ENCODE measurements at regions not wholly inside any gene's neighbourhood (a gene's known extent, or its start where the extent isn't known, plus 50 kb on each side); places are given as distances from the start of the nearest gene placed in this dataset.
"Not testable (repeated sequence)": the region's sequence is repeated elsewhere in the genome, so short reads cannot be mapped to it uniquely, and the experiment has no call there.

DNA sequence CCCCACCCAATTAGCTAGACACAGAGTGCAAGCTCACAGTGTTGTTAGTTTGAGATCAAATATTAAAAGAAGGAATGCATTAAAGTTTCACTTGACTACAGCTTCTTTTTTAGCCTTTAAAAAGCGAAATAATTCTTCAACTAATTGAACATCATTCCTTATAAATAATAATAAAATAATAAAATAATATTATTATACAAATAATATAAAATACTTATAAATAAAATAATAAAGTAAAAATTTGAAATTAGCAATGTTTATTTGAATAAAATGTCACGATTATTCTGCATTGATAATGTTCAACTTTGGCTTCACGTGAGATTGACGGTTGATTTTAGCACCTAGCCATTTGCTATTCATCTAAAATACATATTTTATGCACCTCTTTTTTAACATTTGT lies 819.3 kb downstream of the FRK start:
- DNase-seq (ENCODE audit: low read depth), result no peak

DNA sequence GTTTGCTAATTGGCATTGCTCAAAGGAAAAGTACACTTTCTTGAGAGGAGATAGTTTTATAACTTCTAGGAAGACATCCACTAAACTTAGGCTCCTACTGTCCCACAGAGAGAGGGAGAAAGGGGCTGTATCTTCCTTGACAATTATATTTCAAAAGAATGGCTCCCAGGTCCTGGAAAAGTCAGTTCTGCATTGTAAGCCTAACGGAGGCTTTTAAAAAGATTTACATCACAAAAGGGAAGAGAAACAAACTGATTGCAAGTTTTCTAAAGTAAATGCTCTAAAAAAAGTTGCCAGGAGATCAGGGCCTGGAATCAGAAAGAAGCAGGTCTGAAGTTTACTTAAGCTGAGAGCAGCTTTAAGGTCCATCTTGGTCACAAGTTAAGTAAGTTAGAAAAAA lies 839.5 kb downstream of the FRK start:
- DNase-seq (ENCODE audit: low read depth), result no peak

DNA sequence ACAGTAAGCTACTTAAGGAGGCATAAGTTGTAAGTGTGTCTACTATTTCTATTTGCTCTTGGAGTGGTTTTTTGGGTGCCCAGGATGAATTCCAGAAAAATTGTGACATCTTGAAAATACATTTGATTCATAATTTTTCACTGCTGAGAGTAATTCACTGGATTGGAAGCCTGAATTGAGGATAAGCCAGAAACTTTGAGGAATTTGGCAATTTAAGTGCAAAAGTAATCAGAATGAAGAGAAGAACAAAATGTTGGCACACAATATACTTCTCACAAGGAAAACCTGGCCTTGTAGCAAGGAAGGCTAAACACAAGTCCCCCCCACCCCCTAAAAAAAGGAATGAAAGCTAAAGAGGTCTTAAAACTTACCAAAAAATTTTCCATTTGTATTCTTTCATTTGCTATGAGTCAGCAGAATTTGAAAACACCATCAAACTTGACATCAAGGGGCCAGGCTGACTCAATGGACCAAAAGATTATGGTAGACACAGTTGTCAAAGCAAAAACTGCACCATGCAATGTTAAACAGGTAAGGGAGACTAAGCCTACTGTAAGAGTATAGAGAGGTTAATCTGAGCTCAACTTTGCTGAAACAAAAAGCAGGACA lies 840.0 kb downstream of the FRK start:
- no peak for DNase-seq (ENCODE audit: low read depth)

DNA sequence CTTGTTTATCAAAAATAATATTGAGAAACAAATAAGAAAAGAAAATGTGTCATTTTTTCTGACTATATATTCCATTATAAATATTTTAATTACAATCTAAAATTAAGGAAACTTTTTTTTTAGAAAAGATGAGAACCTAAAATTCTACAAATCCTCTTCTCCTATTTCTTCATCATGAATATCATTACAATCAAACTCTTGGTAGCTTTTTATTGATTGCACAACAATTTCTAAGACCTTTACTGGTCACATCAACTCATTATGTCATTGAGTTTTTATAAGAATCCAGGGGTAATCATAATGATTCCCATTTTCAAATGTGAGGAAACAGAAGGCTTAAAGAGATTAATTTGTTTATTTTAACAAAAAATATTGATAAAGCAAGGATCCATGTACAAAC lies 841.0 kb downstream of the FRK start:
- no peak for DNase-seq (ENCODE audit: low read depth)

GRCh38 chr6:115216835-115217234 lies 843.9 kb downstream of the FRK start:
- no peak for DNase-seq (ENCODE audit: low read depth)

DNA sequence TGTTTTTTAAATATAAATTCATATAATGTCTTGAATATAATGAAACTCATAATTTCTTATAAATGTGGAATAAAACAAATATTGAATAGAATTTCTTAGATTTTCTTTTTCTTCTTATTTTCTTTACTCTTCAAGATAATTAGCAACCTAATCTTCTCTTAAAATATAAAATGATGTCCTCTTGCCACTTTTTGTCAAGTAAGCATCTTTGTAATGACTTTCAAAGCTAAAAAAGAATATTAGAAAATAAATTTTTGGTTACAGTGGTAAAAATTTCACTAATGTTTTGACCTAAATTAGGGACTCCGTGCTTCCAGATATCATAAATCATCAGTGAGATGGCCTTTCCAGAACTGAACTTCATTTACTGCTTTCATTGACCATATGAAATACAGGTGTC lies 846.4 kb downstream of the FRK start:
- no peak for DNase-seq (ENCODE audit: low read depth)

DNA sequence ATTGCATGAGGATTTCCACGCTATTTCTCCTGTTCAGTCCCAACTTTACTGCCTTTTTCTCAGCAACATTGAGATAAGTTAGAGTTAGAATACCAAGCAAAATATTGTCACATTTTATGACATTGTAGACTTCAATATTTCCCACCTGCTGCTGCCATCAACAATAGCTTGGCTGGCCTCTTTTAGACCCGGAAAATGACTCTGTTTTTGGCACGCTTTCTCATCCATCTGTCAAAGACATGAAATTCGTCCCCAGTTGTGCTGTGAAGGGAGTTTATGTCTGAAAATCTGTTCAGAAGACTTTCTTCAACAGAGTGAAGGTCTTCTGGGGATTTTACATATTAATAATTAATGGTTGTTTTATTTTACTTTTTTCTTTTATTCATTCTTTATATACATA lies 857.3 kb downstream of the FRK start:
- no peak for DNase-seq (ENCODE audit: low read depth)

- no peak for DNase-seq (ENCODE audit: low read depth)
Observed at GRCh38 chr6:115194981-115195638, 852.3 kb upstream of the HS3ST5 start.

GRCh38 chr6:115191989-115192388 lies 849.2 kb upstream of the HS3ST5 start:
- no peak for DNase-seq (ENCODE audit: low read depth)

GRCh38 chr6:115190534-115190933 lies 847.7 kb upstream of the HS3ST5 start:
- no peak for DNase-seq (ENCODE audit: low read depth)

DNA sequence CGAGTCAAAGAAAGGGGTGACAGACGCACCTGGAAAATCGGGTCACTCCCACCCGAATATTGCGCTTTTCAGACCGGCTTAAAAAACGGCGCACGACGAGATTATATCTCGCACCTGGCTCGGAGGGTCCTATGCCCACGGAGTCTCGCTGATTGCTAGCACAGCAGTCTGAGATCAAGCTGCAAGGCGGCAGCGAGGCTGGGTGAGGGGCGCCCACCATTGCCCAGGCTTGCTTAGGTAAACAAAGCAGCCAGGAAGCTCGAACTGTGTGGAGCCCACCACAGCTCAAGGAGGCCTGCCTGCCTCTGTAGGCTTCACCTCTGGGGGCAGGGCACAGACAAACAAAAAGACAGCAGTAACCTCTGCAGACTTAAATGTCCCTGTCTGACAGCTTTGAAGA lies 832.6 kb upstream of the HS3ST5 start:
- not testable (repeated sequence) for DNase-seq (ENCODE audit: low read depth)

DNA sequence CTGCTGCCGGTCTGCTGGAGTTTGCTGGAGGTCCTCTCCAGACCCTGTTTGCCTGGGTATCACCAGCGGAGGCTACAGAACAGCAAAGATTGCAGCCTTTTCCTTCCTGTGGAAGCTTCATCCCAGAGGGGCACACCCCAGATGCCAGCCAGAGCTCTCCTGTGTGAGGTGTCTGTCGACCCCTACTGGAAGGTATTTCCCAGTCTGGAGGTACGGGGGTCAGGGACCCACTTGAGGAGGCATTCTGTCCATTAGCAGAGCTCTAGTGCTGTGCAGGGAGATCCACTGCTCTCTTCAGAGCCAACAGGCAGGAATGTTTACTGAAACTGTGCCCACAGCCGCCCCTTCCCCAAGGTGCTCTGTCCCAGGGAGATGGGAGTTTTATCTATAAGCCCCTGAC lies 823.1 kb upstream of the HS3ST5 start:
- DNase-seq (ENCODE audit: low read depth), result not testable (repeated sequence)

DNA sequence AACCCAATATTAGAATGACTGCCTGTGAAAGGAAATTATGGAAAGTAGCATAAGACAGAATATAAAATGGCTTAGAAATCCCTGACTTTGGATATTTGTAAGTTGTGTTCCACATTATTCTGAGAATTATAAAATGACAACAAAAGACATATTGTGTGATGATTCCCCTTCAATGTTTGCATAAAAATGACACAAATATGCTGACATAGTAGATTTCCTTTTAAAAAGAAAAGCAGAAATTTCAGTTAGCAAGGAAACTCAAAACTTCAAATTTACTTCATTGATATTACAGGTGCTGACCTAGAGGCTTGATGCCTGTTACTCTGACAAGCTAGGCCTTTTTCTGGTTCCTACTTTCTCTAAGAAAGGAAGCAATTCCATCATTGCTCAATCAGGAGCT lies 816.9 kb upstream of the HS3ST5 start:
- no peak for DNase-seq (ENCODE audit: low read depth)

DNA sequence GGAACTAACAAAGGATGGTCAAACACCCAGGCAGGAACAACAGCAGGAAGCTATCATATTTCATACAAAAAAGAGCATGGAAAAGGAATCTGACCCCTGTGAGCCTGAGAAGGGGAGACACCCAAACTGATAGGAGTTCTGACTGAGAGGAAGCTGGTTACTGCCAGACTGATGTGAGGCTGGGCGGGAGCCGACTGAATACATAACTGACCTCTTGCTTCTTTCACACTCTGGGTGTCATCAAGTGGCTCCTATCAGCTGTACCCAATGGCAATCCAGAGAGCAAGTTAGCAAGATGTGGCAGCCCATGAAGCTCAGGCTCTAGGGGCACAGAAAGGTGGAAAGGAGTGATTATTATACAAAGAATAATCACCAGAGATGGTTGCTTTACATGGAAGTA lies 795.1 kb upstream of the HS3ST5 start:
- DNase-seq (ENCODE audit: low read depth), result no peak

GRCh38 chr6:115133790-115134189 lies 791.0 kb upstream of the HS3ST5 start:
- DNase-seq (ENCODE audit: low read depth), result no peak

DNA sequence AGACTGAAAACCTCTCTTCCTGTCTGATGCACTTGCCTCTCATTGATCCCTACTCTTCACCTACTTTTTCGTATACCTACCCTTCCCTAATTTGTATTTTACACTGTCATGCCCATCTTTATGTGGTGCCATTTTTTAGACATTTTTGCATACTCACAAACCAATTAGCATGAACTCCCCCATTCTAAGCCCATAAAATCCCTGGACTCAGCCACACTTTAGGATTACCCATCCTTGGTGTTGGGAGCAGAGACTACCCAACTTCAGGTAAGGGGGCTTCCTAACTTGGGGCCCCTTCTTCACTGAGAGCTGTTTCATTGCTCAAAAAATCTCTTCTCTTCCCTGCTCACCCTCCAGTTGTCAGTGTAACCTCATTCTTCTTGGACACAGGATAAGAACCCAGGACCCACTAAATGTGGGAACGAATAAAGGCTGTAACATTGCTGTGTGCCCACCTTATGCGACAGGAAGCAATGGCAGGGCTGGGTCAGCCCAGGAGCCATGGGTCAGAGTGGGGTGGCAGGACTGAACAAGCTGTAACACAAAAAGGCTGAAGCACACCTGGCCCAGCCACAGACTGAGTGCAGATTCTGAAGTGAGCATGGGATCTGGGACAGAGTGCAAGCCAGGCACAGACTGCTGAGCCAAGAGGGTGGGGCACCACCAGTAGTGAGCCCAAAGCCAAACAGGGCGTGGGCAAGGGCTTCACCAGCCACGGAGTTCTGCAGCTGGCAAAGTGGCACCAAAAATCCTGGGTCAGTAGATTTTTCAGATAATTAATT lies 789.1 kb upstream of the HS3ST5 start:
- no peak for DNase-seq (ENCODE audit: low read depth)

DNA sequence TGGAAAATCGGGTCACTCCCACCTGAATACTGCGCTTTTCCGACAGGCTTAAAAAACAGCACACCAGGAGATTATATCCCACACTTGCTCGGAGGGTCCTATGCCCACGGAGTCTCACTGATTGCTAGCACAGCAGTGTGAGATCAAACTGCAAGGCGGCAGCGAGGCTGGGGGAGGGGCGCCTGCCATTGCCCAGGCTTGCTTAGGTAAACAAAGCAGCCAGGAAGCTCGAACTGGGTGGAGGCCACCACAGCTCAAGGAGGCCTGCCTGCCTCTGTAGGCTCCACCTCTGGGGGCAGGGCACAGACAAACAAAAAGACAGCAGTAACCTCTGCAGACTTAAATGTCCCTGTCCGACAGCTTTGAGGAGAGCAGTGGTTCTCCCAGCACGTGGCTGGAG lies 778.7 kb upstream of the HS3ST5 start:
- DNase-seq (ENCODE audit: low read depth), result not testable (repeated sequence)

GRCh38 chr6:115120391-115120790 lies 777.6 kb upstream of the HS3ST5 start:
- DNase-seq (ENCODE audit: low read depth), result no peak

GRCh38 chr6:115091461-115091860 lies 748.6 kb upstream of the HS3ST5 start:
- no peak for DNase-seq (ENCODE audit: low read depth)

DNA sequence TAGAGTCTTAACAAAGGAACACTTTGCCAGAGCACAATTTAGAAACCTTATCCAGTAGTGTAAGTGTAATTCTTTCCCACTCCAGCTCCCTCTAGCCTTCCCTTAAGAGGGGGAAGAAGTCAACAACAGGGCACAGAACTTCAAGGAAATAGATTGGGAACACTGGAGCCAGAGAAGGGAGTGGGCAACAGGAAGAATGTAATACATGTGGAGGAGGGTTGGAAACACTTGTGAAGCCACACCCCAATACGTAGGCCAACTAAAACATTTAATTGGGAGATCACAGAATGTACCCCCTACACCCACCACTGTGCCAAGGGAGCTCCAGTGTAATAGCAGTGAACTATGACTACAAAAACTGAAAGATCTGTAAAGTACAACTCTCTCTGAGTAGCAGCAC lies 735.7 kb upstream of the HS3ST5 start:
- DNase-seq (ENCODE audit: low read depth), result no peak

GRCh38 chr6:115071962-115072361 lies 729.1 kb upstream of the HS3ST5 start:
- DNase-seq (ENCODE audit: low read depth), result no peak

DNA sequence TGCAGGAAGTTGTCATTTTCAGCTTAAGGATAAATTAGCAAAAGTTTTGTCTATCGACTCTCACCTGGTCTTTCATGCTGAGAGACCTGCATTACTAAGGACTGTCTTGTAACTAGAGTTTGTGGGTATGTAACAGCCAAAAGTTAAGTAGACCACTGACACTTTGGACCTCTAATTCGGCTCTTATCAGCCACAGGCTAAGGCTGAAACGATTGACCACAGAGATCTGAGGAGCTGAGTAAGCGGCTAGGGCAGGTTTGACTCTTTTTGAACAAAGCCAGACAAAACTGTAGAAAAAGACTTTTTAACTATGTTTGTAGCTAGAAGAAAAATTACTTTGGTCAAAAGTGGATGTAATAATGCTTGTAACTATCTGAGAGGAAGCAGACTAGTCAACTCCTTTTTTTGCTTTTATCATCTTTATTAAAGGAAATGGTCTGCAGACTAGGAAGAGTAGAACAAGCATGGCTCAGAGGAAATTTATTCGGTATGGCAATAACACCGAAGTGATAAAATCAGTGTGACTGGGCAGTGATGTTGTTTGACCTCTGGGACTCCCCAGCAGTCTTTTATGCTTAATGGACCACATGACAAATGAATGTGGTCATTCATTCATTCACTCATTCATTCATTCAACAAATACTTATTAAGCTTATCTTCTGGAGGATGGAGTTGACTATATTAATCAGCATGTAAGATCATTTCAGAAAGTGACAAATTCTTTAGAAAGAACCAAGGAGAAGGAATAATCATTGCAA lies 725.0 kb upstream of the HS3ST5 start:
- no peak for DNase-seq (ENCODE audit: low read depth)

GRCh38 chr6:115064680-115065079 lies 721.9 kb upstream of the HS3ST5 start:
- no peak for DNase-seq (ENCODE audit: low read depth)

Data from activated T-cell treated with anti-CD3 and anti-CD28 coated beads for 24 hours (primary cell).